Liver (tissue), 8 donors: ENCODE measurements at regions not wholly inside any gene's neighbourhood (a gene's known extent, or its start where the extent isn't known, plus 50 kb on each side); places are given as distances from the start of the nearest gene placed in this dataset.

Experiments
- DNase-seq: peaks from one replicate; pipeline ENCODE4 v3.0.0-alpha.2; 2017; ENCODE audit warnings: low spot score
- H3K27ac ChIP-seq, 2 donors: one replicate each; pipeline ENCODE4 v1.7.0; 2013; ENCODE audit warnings: inconsistent platforms in 2 of 2, low read length in 2 of 2, control low read depth in 1 of 2, low read depth in 1 of 2, mild to moderate bottlenecking in 1 of 2
- H3K27me3 ChIP-seq, 4 donors: one replicate each; pipeline versions ENCODE4 v1.6.1 to v1.7.0; 2013; ENCODE audit warnings: low read length in 3 of 4, inconsistent platforms in 1 of 4, mild to moderate bottlenecking in 1 of 4, moderate library complexity in 1 of 4; ENCODE audit not compliant: control insufficient read depth in 4 of 4, insufficient read depth in 4 of 4
- H3K36me3 ChIP-seq, 4 donors: one replicate each; pipeline versions ENCODE4 v1.6.1 to v1.7.0; 2013; ENCODE audit warnings: low read length in 3 of 4, mild to moderate bottlenecking in 3 of 4, low read depth in 1 of 4, moderate library complexity in 1 of 4; ENCODE audit not compliant: control insufficient read depth in 4 of 4, insufficient read depth in 3 of 4
- H3K4me1 ChIP-seq, 4 donors: one replicate each; pipeline versions ENCODE4 v1.6.1 to v1.7.0; 2013; ENCODE audit warnings: low read length in 3 of 4, mild to moderate bottlenecking in 3 of 4, moderate library complexity in 1 of 4; ENCODE audit not compliant: control insufficient read depth in 4 of 4, insufficient read depth in 4 of 4
- H3K4me3 ChIP-seq, 3 donors: one replicate each; pipeline versions ENCODE4 v1.6.1 to v1.7.0; 2013; ENCODE audit warnings: low read length in 3 of 3, control low read depth in 1 of 3, low read depth in 1 of 3, mild to moderate bottlenecking in 1 of 3
- H3K9ac ChIP-seq, 2 donors: one replicate each; pipeline ENCODE4 v1.7.0; 2013; ENCODE audit warnings: low read length in 2 of 2, mild to moderate bottlenecking in 2 of 2, moderate library complexity in 2 of 2, control low read depth in 1 of 2, low read depth in 1 of 2
- H3K9me3 ChIP-seq, 4 donors: one replicate each; pipeline versions ENCODE4 v1.6.1 to v1.7.0; 2013; ENCODE audit warnings: low read length in 3 of 4; ENCODE audit not compliant: control insufficient read depth in 4 of 4
- ATF3 ChIP-seq: IDR thresholded peaks from 2 replicates; pipeline ENCODE4 v1.6.1; 2016; ENCODE audit warnings: antibody characterized with exemption
- CTCF ChIP-seq: fragments of 150-350 bp; IDR thresholded peaks from 2 replicates; pipeline ENCODE4 v1.5.1; 2017; ENCODE audit warnings: improper control_type of control experiment, low read depth, low read length; ENCODE audit not compliant: missing input control
- EGR1 ChIP-seq, 2 donors: IDR thresholded peaks; 2 replicates each; pipeline ENCODE4 v1.6.1; 2016 to 2018; ENCODE audit warnings: antibody characterized with exemption in 2 of 2, low read depth in 2 of 2
- FOXA1 ChIP-seq: IDR thresholded peaks from 2 replicates; pipeline ENCODE4 v1.6.1; 2016; ENCODE audit warnings: antibody characterized with exemption
- FOXA2 ChIP-seq: IDR thresholded peaks from 2 replicates; pipeline ENCODE4 v1.6.1; 2016; ENCODE audit warnings: antibody characterized with exemption
- GABPA ChIP-seq, 2 donors: IDR thresholded peaks in 1 of 2; conservative IDR thresholded peaks in 1 of 2; 2 replicates each; pipeline ENCODE4 v1.6.1; 2016; ENCODE audit warnings: antibody characterized with exemption in 2 of 2, mild to moderate bottlenecking in 1 of 2, moderate library complexity in 1 of 2
- HNF4A ChIP-seq, 2 donors: conservative IDR thresholded peaks; 2 replicates each; pipeline ENCODE4 v1.6.1; 2016; ENCODE audit warnings: antibody characterized with exemption in 2 of 2, mild to moderate bottlenecking in 2 of 2
- HNF4G ChIP-seq: IDR thresholded peaks from 2 replicates; pipeline ENCODE4 v1.6.1; 2016; ENCODE audit warnings: antibody characterized with exemption
- JUND ChIP-seq, 2 donors: IDR thresholded peaks; 2 replicates each; pipeline ENCODE4 v1.6.1; 2016; ENCODE audit warnings: antibody characterized with exemption in 2 of 2
- NR2F2 ChIP-seq: IDR thresholded peaks from 2 replicates; pipeline ENCODE4 v1.6.1; 2016; ENCODE audit warnings: antibody characterized with exemption
- RAD21 ChIP-seq, 2 donors: IDR thresholded peaks; 2 replicates each; pipeline ENCODE4 v1.6.1; 2016; ENCODE audit warnings: antibody characterized with exemption in 2 of 2, mild to moderate bottlenecking in 2 of 2
- REST ChIP-seq: IDR thresholded peaks from 2 replicates; pipeline ENCODE4 v1.6.1; 2016; ENCODE audit warnings: antibody characterized with exemption, mild to moderate bottlenecking
- RXRA ChIP-seq, 2 donors: IDR thresholded peaks; 2 replicates each; pipeline ENCODE4 v1.6.1; 2017 to 2018; ENCODE audit warnings: antibody characterized with exemption in 2 of 2, mild to moderate bottlenecking in 1 of 2
- SP1 ChIP-seq: IDR thresholded peaks from 2 replicates; pipeline ENCODE4 v1.6.1; 2018; ENCODE audit warnings: antibody characterized with exemption, mild to moderate bottlenecking
- TAF1 ChIP-seq: conservative IDR thresholded peaks from 2 replicates; pipeline ENCODE4 v1.6.1; 2016; ENCODE audit warnings: antibody characterized with exemption, mild to moderate bottlenecking
- YY1 ChIP-seq: IDR thresholded peaks from 2 replicates; pipeline ENCODE4 v1.6.1; 2016; ENCODE audit warnings: antibody characterized with exemption, mild to moderate bottlenecking
- WGBS: extraction: QIAGEN DNeasy Blood & Tissue Kit; methylation state at CpG from one replicate; pipeline ENCODE4 v1.1.7; 2013; 5-methylcytosine and 5-hydroxymethylcytosine counted together
- TF ChIP-seq, protein P1 (sequence below): IDR thresholded peaks from 2 replicates; pipeline ENCODE4 v1.6.1; 2016; ENCODE audit warnings: antibody characterized with exemption
- TF ChIP-seq, protein P2 (sequence below): IDR thresholded peaks from 2 replicates; pipeline ENCODE4 v1.6.1; 2016; ENCODE audit warnings: antibody characterized with exemption
- donor health status: healthy.
- donor health status: healthy.
- donor health status: healthy.
- donor health status: healthy.
- donor health status: healthy.

DNA sequence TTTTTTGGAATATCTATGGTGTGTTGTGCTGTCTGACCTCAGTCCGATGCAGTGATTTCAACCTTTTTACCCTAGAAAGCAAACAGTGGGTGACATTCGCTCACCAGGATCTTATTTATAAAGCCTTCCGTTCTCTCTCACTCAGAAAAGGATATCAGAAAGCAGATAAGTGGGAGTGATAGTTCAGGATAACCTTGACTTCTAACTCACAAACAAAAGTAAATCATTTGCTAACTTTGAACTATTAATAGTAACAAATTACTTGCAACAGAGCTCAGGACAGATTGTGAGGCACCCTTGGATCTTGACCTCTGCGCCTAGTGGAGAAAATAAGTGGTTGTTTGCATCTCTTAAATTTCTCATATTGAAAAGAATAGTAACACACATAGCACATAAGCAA is 637.1 kb upstream of the CITED2 start (continued):
- no peak for TF ChIP-seq TAF1

- Histone ChIP-seq H3K4me3 (no peak overlapping the region), H3K9me3 (no peaks in the 10 kb centered on the region), H3K36me3 (no peaks in the 10 kb centered on the region), H3K9ac (no peak overlapping the region), H3K4me1 (peaks cover 1 to 20% (median 13%) of the 10 kb centered on the region in 4 donors), H3K27ac (no peak overlapping the region), H3K27me3 (no peaks in the 10 kb centered on the region)
- WGBS, result 35% methylated on average over 3 of the region's 3 CpGs
- TF ChIP-seq FOXA1 (peak; percentile 94), TAF1 (no peak), ATF3 (peak; percentile 58), GABPA (IDR thresholded peaks at IDR 0.05 in 1 of 2, conservative IDR thresholded peaks at IDR 0.05 in 1 of 2) (peak in 1 of 2 donors; percentile 35), NR2F2 (no peak), HNF4A (conservative IDR thresholded peaks at IDR 0.05) (peak; percentile 65 to 71), REST (peak; percentile 33), RXRA (IDR thresholded peaks at IDR 0.05) (peak; percentile 45 to 66), RAD21 (IDR thresholded peaks at IDR 0.05) (peak; percentile 67), SP1 (peak; percentile 48), CTCF (no peak), EGR1 (IDR thresholded peaks at IDR 0.05; ENCODE audit: low read depth in 2 of 2) (peak; percentile 24 to 29), HNF4G (no peak), JUND (IDR thresholded peaks at IDR 0.05) (peak in 1 of 2 donors; percentile 54), FOXA2 (peak; percentile 97), YY1 (peak; percentile 36)
- TF ChIP-seq, protein P1, sequence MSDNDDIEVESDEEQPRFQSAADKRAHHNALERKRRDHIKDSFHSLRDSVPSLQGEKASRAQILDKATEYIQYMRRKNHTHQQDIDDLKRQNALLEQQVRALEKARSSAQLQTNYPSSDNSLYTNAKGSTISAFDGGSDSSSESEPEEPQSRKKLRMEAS, result peak; percentile 75
- TF ChIP-seq, protein P2, sequence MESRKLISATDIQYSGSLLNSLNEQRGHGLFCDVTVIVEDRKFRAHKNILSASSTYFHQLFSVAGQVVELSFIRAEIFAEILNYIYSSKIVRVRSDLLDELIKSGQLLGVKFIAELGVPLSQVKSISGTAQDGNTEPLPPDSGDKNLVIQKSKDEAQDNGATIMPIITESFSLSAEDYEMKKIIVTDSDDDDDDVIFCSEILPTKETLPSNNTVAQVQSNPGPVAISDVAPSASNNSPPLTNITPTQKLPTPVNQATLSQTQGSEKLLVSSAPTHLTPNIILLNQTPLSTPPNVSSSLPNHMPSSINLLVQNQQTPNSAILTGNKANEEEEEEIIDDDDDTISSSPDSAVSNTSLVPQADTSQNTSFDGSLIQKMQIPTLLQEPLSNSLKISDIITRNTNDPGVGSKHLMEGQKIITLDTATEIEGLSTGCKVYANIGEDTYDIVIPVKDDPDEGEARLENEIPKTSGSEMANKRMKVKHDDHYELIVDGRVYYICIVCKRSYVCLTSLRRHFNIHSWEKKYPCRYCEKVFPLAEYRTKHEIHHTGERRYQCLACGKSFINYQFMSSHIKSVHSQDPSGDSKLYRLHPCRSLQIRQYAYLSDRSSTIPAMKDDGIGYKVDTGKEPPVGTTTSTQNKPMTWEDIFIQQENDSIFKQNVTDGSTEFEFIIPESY, result peak; percentile 48
- DNase-seq, result no peak
These were observed 634.8 kb upstream of the CITED2 start for GRCh38 chr6:140009286-140009685.
